PC-3 (cell line): ENCODE measurements at regions not wholly inside any gene's neighbourhood (a gene's known extent, or its start where the extent isn't known, plus 50 kb on each side); places are given as distances from the start of the nearest gene placed in this dataset.

ENCODE experiments used
- ATAC-seq: fragments of 200-7000 bp; cut with Tn5 transposase; 2 replicates; pipeline ENCODE4 v1.9.1; 2020; ENCODE audit warnings: mild to moderate bottlenecking, moderate library complexity
- BruUV-seq: library from RNA; stranded (reverse); fragments of 400-500 nt; replicated peaks from 2 replicates; lab custom pipeline; 2021; lab: Mats Ljungman, UMichigan
- CTCF ChIA-PET: fragments of 300-600 bp; sonication (Branson Sonifier 250); formaldehyde crosslinking; loops from one replicate; lab custom pipeline; 2022; ENCODE audit warnings: antibody characterized with exemption; lab: Charles Lee
- POLR2A ChIA-PET: fragments of 300-600 bp; sonication (Branson Sonifier 250); formaldehyde crosslinking; loops from one replicate; lab custom pipeline; 2022; ENCODE audit warnings: antibody characterized with exemption; ENCODE audit not compliant: unreplicated experiment; lab: Charles Lee
- DNase-seq: peaks from one replicate; pipeline ENCODE4 v3.0.0-alpha.2; 2015
- H2AFZ ChIP-seq: fragments of 300-600 bp; sonication (generic); 2 replicates; pipeline ENCODE4 v1.6.0; 2016; ENCODE audit warnings: antibody characterized with exemption, low read length
- H3F3A ChIP-seq: fragments of 300-600 bp; sonication (generic); one replicate; pipeline ENCODE4 v1.6.0; 2017; ENCODE audit warnings: antibody characterized with exemption, low read length, control low read depth, mild to moderate bottlenecking; ENCODE audit not compliant: unreplicated experiment
- H3K27ac ChIP-seq: fragments of 300-600 bp; sonication (generic); 2 replicates; pipeline ENCODE4 v1.5.1; 2016; ENCODE audit warnings: mild to moderate bottlenecking, low read length
- H3K27me3 ChIP-seq: fragments of 300-600 bp; sonication (generic); 2 replicates; pipeline ENCODE4 v1.6.1; 2016; ENCODE audit warnings: low read length, mixed read lengths
- H3K36me3 ChIP-seq: fragments of 300-600 bp; sonication (generic); 2 replicates; pipeline ENCODE4 v1.6.1; 2016; ENCODE audit warnings: low read depth, mixed run types, low read length, mixed read lengths
- H3K4me1 ChIP-seq: fragments of 300-600 bp; sonication (generic); 2 replicates; pipeline ENCODE4 v1.5.1; 2016; ENCODE audit warnings: low read length; ENCODE audit not compliant: insufficient read depth
- H3K4me2 ChIP-seq: fragments of 300-600 bp; sonication (generic); 2 replicates; pipeline ENCODE4 v1.6.0; 2016; ENCODE audit warnings: low read length
- H3K4me3 ChIP-seq: fragments of 300-600 bp; sonication (generic); 2 replicates; pipeline ENCODE4 v1.5.1; 2016; ENCODE audit warnings: mild to moderate bottlenecking, low read length, mixed read lengths
- H3K79me2 ChIP-seq: fragments of 300-600 bp; sonication (generic); 2 replicates; pipeline ENCODE4 v1.6.1; 2017; ENCODE audit warnings: low read length, mixed read lengths
- H3K9ac ChIP-seq: fragments of 300-600 bp; sonication (generic); 2 replicates; pipeline ENCODE4 v1.6.0; 2016; ENCODE audit warnings: mild to moderate bottlenecking, low read length
- H3K9me2 ChIP-seq: fragments of 300-600 bp; sonication (generic); replicated peaks from 2 replicates; pipeline ENCODE4 v1.6.1; 2016; ENCODE audit warnings: mixed run types, low read length, mixed read lengths
- H3K9me3 ChIP-seq: fragments of 300-600 bp; sonication (generic); 2 replicates; pipeline ENCODE4 v1.6.1; 2016; ENCODE audit warnings: low read length, mixed read lengths
- H4K20me1 ChIP-seq: fragments of 300-600 bp; sonication (generic); 2 replicates; pipeline ENCODE4 v1.6.1; 2016; ENCODE audit warnings: low read length, mixed read lengths
- EZH2 ChIP-seq: fragments of 300-600 bp; sonication (generic); IDR thresholded peaks from one replicate; pipeline ENCODE4 v1.6.1; 2017; ENCODE audit warnings: antibody characterized with exemption, mild to moderate bottlenecking, low read length; ENCODE audit not compliant: unreplicated experiment
- EZH2phosphoT487 ChIP-seq: fragments of 300-600 bp; sonication (generic); IDR thresholded peaks from 2 replicates; pipeline ENCODE4 v1.6.1; 2018; ENCODE audit warnings: mild to moderate bottlenecking, antibody characterized with exemption, low read length, borderline replicate concordance
- intact Hi-C: fragments of 100-400 bp; cut with micrococcal nuclease; formaldehyde crosslinking; loops from 2 replicates; pipeline ENCODE4 v1.9.0; 2023
- TF ChIP-seq, protein P1 (sequence below): fragments of 300-600 bp; sonication (generic); conservative IDR thresholded peaks from 2 replicates; pipeline ENCODE4 v1.5.1; 2017; ENCODE audit warnings: antibody characterized with exemption, low read depth, mild to moderate bottlenecking, low read length

DNA sequence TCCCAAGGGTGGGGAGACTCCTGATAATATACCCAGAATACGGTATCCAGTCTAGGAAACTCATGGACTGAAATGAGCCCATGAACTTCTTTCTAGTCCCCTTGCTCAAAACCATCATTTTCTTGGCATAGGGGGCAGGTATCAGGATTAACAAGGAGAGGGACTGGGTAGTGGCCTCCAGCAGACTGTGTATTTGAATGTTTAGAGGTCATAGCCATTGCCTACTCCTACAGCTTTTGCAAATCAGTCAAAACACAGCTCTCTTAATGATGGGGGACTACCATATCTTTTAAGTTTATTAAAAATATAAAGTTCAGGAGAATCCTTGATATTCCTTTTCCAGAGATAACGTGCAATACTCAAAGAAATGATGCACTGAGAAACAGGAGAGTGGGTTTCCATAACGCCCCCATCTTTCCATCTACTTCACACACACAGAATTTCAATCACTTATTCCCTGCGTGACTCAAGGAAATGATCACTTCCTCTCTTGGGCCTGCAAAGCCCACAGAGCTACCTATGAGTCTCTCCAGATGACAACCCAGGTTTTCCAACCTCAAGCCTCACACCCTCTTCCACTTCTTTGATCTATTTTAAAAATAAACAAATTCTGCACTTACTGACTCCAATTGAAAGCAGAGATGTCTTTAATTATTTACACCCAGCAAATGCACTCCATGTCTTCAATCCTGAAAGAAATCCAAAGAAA lies 584.0 kb upstream of the LMCD1 start:
- Histone ChIP-seq H3K9me2 (no peaks in the 10 kb centered on the region), H3K79me2 (no peaks in the 10 kb centered on the region), H3K27me3 (no peaks in the 10 kb centered on the region), H3K27ac (no peak overlapping the region), H3K4me3 (no peak overlapping the region), H2AFZ (no peak overlapping the region), H3K36me3 (no peaks in the 10 kb centered on the region), H3F3A (no peaks in the 10 kb centered on the region), H3K9ac (no peak overlapping the region), H3K4me1 (no peaks in the 10 kb centered on the region), H3K4me2 (no peak overlapping the region), H3K9me3 (peaks cover 26% of the 10 kb centered on the region), H4K20me1 (no peaks in the 10 kb centered on the region)
- CTCF ChIA-PET: no interaction called here
- ATAC-seq (no peak), DNase-seq (no peak)
- POLR2A ChIA-PET: no interaction called here
- no TSS peak for BruUV-seq
- TF ChIP-seq EZH2 (no peak), EZH2phosphoT487 (no peak)
- TF ChIP-seq, protein P1, sequence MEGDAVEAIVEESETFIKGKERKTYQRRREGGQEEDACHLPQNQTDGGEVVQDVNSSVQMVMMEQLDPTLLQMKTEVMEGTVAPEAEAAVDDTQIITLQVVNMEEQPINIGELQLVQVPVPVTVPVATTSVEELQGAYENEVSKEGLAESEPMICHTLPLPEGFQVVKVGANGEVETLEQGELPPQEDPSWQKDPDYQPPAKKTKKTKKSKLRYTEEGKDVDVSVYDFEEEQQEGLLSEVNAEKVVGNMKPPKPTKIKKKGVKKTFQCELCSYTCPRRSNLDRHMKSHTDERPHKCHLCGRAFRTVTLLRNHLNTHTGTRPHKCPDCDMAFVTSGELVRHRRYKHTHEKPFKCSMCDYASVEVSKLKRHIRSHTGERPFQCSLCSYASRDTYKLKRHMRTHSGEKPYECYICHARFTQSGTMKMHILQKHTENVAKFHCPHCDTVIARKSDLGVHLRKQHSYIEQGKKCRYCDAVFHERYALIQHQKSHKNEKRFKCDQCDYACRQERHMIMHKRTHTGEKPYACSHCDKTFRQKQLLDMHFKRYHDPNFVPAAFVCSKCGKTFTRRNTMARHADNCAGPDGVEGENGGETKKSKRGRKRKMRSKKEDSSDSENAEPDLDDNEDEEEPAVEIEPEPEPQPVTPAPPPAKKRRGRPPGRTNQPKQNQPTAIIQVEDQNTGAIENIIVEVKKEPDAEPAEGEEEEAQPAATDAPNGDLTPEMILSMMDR: no peak
- intact Hi-C loops: no loop called here

DNA sequence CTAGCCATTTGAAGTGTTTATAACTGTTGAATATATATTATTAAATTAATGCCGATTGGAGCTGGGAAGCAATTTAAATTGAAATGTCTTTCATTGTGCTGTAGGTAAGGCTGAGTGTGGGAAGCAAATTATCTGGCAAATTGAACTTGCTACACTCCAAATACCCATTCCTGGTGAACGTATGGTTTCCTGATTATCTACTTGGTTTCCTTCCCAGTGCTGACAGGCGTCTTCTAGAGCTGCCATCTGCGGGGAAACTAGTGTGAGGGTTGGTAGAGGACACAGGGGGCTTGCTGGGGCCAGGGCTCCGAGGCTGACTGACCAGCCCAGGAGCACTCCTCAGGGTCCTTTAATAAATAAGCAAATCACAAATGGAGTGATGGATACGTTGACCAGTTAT lies 581.4 kb upstream of the LMCD1 start:
- TF ChIP-seq, protein P1: no peak
- no TSS peak for BruUV-seq
- no peak overlapping the region for H2AFZ ChIP-seq
- CTCF ChIA-PET: no interaction called here
- H3K79me2 ChIP-seq: no peaks in the 10 kb centered on the region
- H3K9ac ChIP-seq: no peak overlapping the region
- no peaks in the 10 kb centered on the region for H3K9me2 ChIP-seq
- H3K36me3 ChIP-seq: no peaks in the 10 kb centered on the region
- no peak overlapping the region for H3K27ac ChIP-seq
- intact Hi-C loops: no loop called here
- H3K4me3 ChIP-seq: no peak overlapping the region
- H3K27me3 ChIP-seq: no peaks in the 10 kb centered on the region
- H3F3A ChIP-seq: no peaks in the 10 kb centered on the region
- ATAC-seq: no peak
- H3K4me2 ChIP-seq: no peak overlapping the region
- no peaks in the 10 kb centered on the region for H4K20me1 ChIP-seq
- DNase-seq: no peak
- H3K4me1 ChIP-seq: no peaks in the 10 kb centered on the region
- peaks cover 26% of the 10 kb centered on the region for H3K9me3 ChIP-seq
- POLR2A ChIA-PET: no interaction called here

DNA sequence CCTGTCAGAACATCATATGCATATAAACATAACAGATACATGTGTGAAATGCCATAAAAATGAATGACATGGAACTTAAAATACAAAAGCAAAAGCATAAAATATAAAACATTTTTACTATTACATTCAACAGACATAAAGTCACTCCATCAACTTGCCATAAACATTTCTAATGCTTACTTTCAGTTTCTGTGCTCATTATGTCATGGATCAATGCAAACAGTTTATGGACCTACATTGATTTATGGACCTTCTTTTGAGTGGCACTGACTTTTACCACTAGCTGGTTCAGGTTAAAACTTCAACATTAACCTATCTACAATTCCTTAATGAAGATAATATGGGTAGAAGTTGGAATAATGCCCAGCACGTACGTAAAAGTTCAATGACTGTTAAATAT lies 577.4 kb upstream of the LMCD1 start:
- H3K9me3 ChIP-seq: peaks cover 7% of the 10 kb centered on the region; the same call in 1 of the 2 replicates
- no peaks in the 10 kb centered on the region for H4K20me1 ChIP-seq
- H2AFZ ChIP-seq: no peak overlapping the region
- no peak overlapping the region for H3K4me3 ChIP-seq
- no peak overlapping the region for H3K9ac ChIP-seq
- H3K27me3 ChIP-seq: no peaks in the 10 kb centered on the region
- no peaks in the 10 kb centered on the region for H3K79me2 ChIP-seq
- intact Hi-C loops: no loop called here
- H3K9me2 ChIP-seq: no peaks in the 10 kb centered on the region
- TF ChIP-seq, protein P1: no peak
- TF ChIP-seq EZH2: no peak
- TF ChIP-seq EZH2phosphoT487: no peak
- ATAC-seq (no peak), DNase-seq (no peak)
- H3K27ac ChIP-seq: no peak overlapping the region
- H3K4me2 ChIP-seq: no peak overlapping the region
- ChIA-PET POLR2A (no interaction called here), CTCF (no interaction called here)
- H3K36me3 ChIP-seq: no peaks in the 10 kb centered on the region
- BruUV-seq: no TSS peak
- H3F3A ChIP-seq: no peaks in the 10 kb centered on the region
- H3K4me1 ChIP-seq: no peaks in the 10 kb centered on the region
